Cardiac muscle cell (in vitro differentiated cells and primary cell): ENCODE measurements at regions not wholly inside any gene's neighbourhood (a gene's known extent, or its start where the extent isn't known, plus 50 kb on each side); places are given as distances from the start of the nearest gene placed in this dataset.
"Not testable (repeated sequence)": the region's sequence is repeated elsewhere in the genome, so short reads cannot be mapped to it uniquely, and the experiment has no call there.

ENCODE experiments used
- DNase-seq, 2 donors: peaks; one replicate each; pipeline versions ENCODE4 v3.0.0 to v3.0.0-alpha.2; 2010 to 2017; ENCODE audit warnings: low read depth in 1 of 2, low spot score in 1 of 2
- H3K27ac ChIP-seq: fragments of 200-600 bp; sonication (generic); 2 replicates; pipeline ENCODE4 v1.5.1; 2016
- H3K27me3 ChIP-seq: fragments of 200-600 bp; sonication (generic); 2 replicates; pipeline ENCODE4 v1.6.0; 2016; ENCODE audit warnings: control low read depth
- H3K36me3 ChIP-seq: fragments of 200-600 bp; sonication (generic); 2 replicates; pipeline ENCODE4 v1.5.1; 2016; ENCODE audit warnings: control low read depth
- H3K4me1 ChIP-seq: fragments of 200-600 bp; sonication (generic); 2 replicates; pipeline ENCODE4 v1.8.1; 2017; ENCODE audit warnings: low read depth, mild to moderate bottlenecking, mixed run types
- H3K4me3 ChIP-seq: fragments of 200-600 bp; sonication (generic); 2 replicates; pipeline ENCODE4 v1.5.1; 2016; ENCODE audit warnings: mild to moderate bottlenecking
- H3K9me3 ChIP-seq: fragments of 200-600 bp; sonication (generic); 2 replicates; pipeline ENCODE4 v1.5.1; 2017; ENCODE audit warnings: low read depth, mild to moderate bottlenecking, control low read depth
- TF ChIP-seq, protein P1 (sequence below): IDR thresholded peaks from 2 replicates; pipeline ENCODE4 v1.5.1; 2012; ENCODE audit warnings: low read depth, mild to moderate bottlenecking, low read length

DNA sequence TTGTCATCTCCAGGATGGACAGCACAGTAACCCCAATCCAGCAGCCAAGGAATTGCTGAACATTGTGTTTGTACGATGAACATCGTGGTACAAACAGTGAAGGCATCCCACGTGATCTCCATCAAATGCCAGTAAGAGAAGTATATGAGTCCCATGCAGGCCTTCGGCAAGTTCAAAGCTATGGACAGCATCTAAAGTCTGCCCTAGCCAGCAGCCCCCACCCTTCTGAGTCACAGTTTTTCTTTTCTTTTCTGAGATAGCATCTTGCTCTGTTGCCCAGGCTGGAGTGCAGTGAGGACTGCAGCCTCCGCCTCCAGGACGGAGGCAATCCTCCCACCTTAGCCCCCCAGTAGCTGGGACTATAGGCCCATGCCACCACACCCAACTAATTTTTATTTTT is 71.0 kb upstream of the SRD5A2 start:
- H3K9me3 ChIP-seq: no peaks in the 10 kb centered on the region
- DNase-seq: no peak
- no peak overlapping the region for H3K4me3 ChIP-seq
- no peaks in the 10 kb centered on the region for H3K36me3 ChIP-seq
- no peak overlapping the region for H3K27ac ChIP-seq
- TF ChIP-seq, protein P1, sequence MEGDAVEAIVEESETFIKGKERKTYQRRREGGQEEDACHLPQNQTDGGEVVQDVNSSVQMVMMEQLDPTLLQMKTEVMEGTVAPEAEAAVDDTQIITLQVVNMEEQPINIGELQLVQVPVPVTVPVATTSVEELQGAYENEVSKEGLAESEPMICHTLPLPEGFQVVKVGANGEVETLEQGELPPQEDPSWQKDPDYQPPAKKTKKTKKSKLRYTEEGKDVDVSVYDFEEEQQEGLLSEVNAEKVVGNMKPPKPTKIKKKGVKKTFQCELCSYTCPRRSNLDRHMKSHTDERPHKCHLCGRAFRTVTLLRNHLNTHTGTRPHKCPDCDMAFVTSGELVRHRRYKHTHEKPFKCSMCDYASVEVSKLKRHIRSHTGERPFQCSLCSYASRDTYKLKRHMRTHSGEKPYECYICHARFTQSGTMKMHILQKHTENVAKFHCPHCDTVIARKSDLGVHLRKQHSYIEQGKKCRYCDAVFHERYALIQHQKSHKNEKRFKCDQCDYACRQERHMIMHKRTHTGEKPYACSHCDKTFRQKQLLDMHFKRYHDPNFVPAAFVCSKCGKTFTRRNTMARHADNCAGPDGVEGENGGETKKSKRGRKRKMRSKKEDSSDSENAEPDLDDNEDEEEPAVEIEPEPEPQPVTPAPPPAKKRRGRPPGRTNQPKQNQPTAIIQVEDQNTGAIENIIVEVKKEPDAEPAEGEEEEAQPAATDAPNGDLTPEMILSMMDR: no peak
- no peaks in the 10 kb centered on the region for H3K4me1 ChIP-seq
- H3K27me3 ChIP-seq: no peaks in the 10 kb centered on the region

DNA sequence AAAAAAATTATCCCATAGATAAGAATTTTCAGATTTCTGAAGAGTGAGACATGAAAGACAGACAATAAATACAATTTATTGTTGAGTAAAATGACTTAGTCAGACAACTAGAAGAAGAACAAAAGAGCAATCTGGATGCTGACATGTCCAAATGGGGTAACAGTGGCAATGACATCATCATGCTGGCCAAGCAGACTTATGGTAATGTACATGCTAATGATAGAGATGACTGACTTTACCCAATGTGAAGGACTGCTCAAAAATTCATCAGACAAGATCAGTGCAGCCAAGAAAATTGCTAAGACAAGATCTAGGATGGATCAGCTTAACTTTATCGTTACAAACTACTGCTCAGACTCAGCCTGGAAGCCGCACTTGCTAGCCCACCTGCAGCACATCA is 70.5 kb upstream of the SRD5A2 start:
- DNase-seq: no peak
- H3K36me3 ChIP-seq: no peaks in the 10 kb centered on the region
- TF ChIP-seq, protein P1: no peak
- H3K4me1 ChIP-seq: no peaks in the 10 kb centered on the region
- H3K27me3 ChIP-seq: no peaks in the 10 kb centered on the region
- H3K9me3 ChIP-seq: no peaks in the 10 kb centered on the region
- H3K4me3 ChIP-seq: no peak overlapping the region
- no peak overlapping the region for H3K27ac ChIP-seq

DNA sequence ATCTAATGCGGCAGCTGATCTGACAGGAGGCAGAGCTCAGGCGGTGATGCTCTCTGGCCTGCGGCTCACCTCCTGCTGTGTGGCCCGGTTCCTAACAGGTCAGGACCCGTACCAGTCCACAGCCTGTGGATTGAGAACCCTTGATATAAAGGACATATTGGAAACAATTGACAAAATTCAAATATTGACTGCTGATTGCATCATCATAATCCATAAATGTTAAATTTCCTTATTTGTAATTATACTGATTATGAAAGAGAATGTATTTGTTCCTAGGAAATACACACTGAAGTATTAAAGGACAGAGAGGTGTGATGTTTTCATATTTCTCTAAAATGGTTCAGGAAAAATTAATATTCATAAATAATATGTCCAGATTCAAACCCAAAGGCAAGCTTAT is 63.8 kb upstream of the SRD5A2 start:
- no peaks in the 10 kb centered on the region for H3K9me3 ChIP-seq
- no peaks in the 10 kb centered on the region for H3K36me3 ChIP-seq
- TF ChIP-seq, protein P1: no peak
- no peaks in the 10 kb centered on the region for H3K27me3 ChIP-seq
- DNase-seq: no peak
- H3K4me1 ChIP-seq: no peaks in the 10 kb centered on the region
- no peak overlapping the region for H3K4me3 ChIP-seq
- no peak overlapping the region for H3K27ac ChIP-seq

DNA sequence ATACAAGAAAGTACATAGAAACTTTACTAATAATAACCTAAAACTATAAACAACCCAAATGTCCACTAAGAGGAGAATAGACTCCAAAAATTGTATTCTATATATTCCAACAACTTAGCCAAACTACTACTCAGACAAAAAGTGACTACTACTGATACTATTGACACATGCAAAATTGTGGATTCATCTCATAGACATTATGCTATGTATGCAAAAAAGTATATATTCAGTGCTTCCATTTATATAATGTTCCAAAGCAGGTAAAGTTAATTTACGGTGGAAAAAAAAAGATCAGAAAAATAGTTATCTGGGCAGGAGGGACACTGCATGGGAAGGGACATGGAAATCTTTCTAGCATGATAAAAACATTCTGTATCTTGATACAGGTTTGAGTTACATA is 62.0 kb upstream of the SRD5A2 start:
- Histone ChIP-seq H3K27me3 (no peaks in the 10 kb centered on the region), H3K27ac (no peak overlapping the region), H3K4me1 (no peaks in the 10 kb centered on the region), H3K36me3 (no peaks in the 10 kb centered on the region), H3K9me3 (no peaks in the 10 kb centered on the region), H3K4me3 (no peak overlapping the region)
- DNase-seq: no peak
- TF ChIP-seq, protein P1: no peak

DNA sequence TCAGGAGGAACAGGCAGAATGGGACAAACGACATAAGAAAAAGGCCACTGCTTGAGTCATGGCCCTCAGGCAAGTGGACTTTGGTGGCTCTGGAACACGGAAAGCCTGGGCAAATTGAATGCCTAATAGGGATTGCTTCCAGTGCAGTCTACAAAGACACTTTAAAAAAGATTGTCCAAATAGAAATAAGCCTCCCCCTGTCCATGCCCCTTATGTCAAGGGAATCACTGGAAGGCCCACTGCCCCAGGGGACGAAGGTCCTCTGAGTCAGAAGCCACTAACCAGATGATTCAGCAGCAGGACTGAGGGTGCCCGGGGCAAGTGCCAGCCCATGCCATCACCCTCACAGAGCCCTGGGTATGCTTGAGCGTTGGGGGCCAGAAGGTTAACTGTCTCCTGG is 51.5 kb upstream of the SRD5A2 start:
- not testable (repeated sequence) for DNase-seq, H3K4me1 ChIP-seq, H3K9me3 ChIP-seq, H3K27ac ChIP-seq, H3K36me3 ChIP-seq, H3K4me3 ChIP-seq, H3K27me3 ChIP-seq
